Motor neuron (in vitro differentiated cells): ENCODE measurements at regions not wholly inside any gene's neighbourhood (a gene's known extent, or its start where the extent isn't known, plus 50 kb on each side); places are given as distances from the start of the nearest gene placed in this dataset.
A peak's percentile ranks its signal among the peaks of the same experiment; 100 is the strongest.

ENCODE experiments used
- ATAC-seq, 8 experiments: fragments of 200-7000 bp; cut with Tn5 transposase; replicated peaks in 6 of 8; 2 replicates each; pipeline ENCODE4 v1.8.0; 2021; ENCODE audit warnings: mild to moderate bottlenecking in 8 of 8, moderate library complexity in 8 of 8
- H3K27ac ChIP-seq, 2 donors: fragments of 250-450 bp; sonication (Bioruptor Pico); 2 replicates each; pipeline ENCODE4 v1.9.0; 2021; ENCODE audit warnings: antibody characterized with exemption in 2 of 2, mild to moderate bottlenecking in 2 of 2, moderate library complexity in 1 of 2
- H3K4me1 ChIP-seq, 2 donors: fragments of 250-450 bp; sonication (Bioruptor Pico); replicated peaks in 1 of 2; 2 replicates each; pipeline ENCODE4 v1.6.1; 2021; ENCODE audit warnings: antibody characterized with exemption in 2 of 2, mild to moderate bottlenecking in 2 of 2, moderate library complexity in 1 of 2
- H3K4me3 ChIP-seq, 5 donors: fragments of 250-450 bp; sonication (Bioruptor Pico); 2 replicates each; pipeline ENCODE4 v1.9.0; 2021; ENCODE audit warnings: antibody characterized with exemption in 5 of 5, mild to moderate bottlenecking in 5 of 5, moderate library complexity in 4 of 5
- WGBS, 10 experiments: fragments of 450-650 bp; shearing (Covaris generic); methylation state at CpG; one replicate each; pipeline ENCODE4 v1.0.0; 2022; 5-methylcytosine and 5-hydroxymethylcytosine counted together
- in situ Hi-C, 9 experiments: fragments of 400-800 bp; cut with MboI; loops; one replicate each; pipeline ENCODE4 v1.15.0; 2021; ENCODE audit warnings: low sequenced_read_pairs in 9 of 9, low pct_unique_long_range_greater_than_20kb in 2 of 9; ENCODE audit not compliant: unreplicated experiment in 9 of 9

DNA sequence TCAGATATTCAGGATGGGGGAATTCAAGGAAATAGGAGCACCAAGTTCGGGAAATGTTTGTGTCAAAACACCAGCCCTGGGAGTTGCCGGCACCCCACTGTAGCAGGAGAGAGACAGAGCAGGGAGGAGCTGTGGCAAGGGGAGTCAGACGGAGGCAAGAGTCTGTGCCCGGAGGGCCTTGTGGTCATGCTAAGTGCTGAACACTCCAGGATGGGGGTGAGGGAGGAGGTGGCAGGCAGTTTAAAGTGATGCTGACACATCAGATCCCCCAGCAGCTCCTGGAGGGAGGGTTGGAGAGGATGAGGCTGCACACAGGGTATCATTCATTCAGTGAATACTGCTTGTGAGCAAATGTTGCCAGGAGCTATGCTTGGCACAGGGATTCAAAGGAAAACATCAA, 150.3 kb upstream of the ETV3 start:
- Histone ChIP-seq H3K27ac (no peak overlapping the region), H3K4me1 (no peaks in the 10 kb centered on the region), H3K4me3 (no peak overlapping the region)
- peak in 2 of 8 experiments; percentile 29 to 66 for ATAC-seq
- in situ Hi-C loops: no loop called here
- whole genome bisulfite sequencing, 10 experiments: 0 to 83% (median 38%) methylated on average over 1 to 4 of the region's 4 CpGs; no CpG with 5 or more reads in 1 of the 10 experiments

DNA sequence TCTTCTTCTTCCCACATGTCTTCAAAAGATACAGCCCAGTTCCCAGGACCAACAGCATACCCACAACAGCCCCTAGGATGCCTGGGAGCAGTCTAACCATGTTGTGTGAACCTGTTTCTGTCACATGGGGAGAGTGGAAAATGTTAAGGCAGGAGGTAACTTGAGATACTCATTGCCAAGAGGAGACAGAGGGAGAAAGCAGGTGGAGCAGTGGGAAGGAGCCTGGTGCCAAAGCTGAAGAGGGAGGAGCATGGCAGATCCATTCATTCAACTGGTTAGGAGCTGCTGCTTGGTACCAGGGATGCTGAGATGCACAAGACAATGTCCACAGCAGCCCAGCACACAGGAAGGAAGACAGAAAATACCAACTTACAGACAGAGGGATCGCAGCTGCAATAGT, 149.8 kb upstream of the ETV3 start:
- Histone ChIP-seq H3K27ac (no peak overlapping the region), H3K4me1 (no peaks in the 10 kb centered on the region), H3K4me3 (no peak overlapping the region)
- no peak for ATAC-seq
- in situ Hi-C loops: no loop called here
- WGBS, 10 experiments: 0 to 100% (median 86%) methylated on average over 1 of the region's 1 CpG; no CpG with 5 or more reads in 3 of the 10 experiments

DNA sequence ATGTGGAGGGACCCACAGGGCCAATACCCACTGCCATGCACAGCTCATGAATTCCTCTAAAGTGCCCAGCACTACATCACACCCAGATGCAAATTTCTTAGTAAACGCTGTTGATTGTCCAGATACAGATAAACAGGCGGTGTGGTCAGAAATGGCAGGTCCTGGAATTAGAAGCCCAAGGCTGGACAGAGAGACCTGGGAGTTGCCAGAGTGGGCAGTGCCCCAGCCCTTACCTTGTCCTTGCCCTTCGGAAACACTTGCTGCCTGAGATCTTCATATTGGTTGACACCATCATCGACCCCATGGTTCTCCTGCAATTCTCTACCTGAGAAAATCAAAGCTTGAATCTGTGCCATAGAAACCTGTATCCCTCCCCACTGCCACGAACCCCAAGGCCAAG, 149.3 kb upstream of the ETV3 start:
- Histone ChIP-seq H3K4me1 (no peaks in the 10 kb centered on the region), H3K4me3 (no peak overlapping the region), H3K27ac (no peak overlapping the region)
- no peak for ATAC-seq
- in situ Hi-C loops: no loop called here
- WGBS, 10 experiments: 0 to 100% (median 43%) methylated on average over 1 to 5 of the region's 5 CpGs

DNA sequence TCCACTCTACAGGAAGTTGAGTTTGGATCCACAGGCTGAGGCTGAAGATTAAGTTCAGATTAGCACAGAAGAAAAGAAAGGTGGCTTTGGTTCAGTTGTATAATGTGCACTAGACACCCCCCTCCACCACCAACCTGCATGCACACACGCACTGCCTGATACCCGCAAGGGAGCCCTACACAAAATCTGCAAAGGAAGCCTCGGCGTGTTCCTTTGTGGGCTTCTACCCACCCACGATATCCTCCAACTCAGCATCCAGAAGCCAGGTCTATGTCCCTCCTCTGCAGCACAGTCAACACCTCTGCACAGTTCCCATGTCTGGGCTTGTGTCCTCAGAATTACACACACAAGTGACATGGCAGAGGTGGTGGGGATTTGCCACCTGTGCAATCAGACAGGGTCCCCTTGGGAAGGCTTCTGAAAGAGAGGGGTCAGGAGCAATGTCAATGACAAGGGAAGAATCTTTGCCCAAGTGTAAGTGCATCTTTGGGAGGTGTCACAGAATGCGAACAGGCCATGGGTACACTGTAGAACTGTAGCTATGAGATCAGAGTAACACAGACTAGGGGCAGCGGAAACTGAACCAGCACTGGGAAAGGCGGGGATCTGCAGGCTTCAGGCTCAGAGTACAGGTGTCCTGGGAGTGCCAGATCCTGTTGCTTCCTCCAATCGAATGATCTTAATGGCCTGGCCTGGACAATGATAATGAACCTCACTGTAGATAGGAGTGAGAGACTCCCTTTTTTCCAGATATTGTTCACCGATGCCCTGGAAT, 148.6 kb upstream of the ETV3 start:
- no peak for ATAC-seq
- H3K4me3 ChIP-seq: no peak overlapping the region
- in situ Hi-C loops: no loop called here
- no peak overlapping the region for H3K27ac ChIP-seq
- 0 to 98% (median 48%) methylated on average over 1 to 10 of the region's 10 CpGs; no CpG with 5 or more reads in 2 of the 10 experiments for WGBS, 10 experiments
- no peaks in the 10 kb centered on the region for H3K4me1 ChIP-seq

DNA sequence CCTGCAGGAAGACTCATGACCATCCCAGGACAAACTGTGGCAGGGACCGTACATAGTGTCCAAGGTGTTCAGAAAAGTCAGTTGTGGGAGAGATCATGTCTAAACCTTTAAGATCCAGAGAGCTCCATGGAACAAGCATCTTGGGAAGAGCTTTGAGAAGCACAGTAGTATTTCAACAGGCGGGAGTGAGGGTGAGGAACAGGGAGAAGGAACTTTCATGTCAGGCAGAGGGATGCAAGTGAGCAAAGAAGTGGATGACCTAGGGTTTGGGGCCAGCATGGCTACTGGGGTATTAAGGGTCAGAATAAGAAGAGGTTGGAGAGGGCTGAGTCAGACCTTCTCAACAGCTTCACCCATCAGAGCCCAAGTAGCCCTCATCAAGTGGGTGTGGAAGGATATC, 147.9 kb upstream of the ETV3 start:
- WGBS, 10 experiments: 0 to 100% (median 74%) methylated on average over 1 to 2 of the region's 2 CpGs; no CpG with 5 or more reads in 4 of the 10 experiments
- no peak for ATAC-seq
- H3K4me1 ChIP-seq: no peaks in the 10 kb centered on the region
- H3K4me3 ChIP-seq: no peak overlapping the region
- no peak overlapping the region for H3K27ac ChIP-seq
- in situ Hi-C loops: no loop called here

DNA sequence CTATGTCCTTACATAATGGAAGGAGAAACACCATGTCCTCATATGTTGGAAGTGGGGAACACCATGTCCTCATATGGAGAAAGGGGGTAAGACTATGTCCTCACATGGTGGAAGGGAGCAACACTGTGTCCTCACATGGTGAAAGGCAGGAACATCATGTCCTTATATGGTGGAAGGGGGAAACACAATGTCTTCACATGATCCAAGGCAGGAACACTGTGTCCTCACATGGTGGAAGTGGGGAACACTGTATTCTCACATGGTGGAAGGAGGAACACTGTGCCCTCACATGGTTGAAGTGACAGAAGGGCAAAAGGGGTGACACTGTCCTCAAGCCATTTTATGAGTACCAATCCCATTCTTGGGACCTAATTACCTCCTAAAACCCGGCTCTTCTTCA, 146.3 kb upstream of the ETV3 start:
- Histone ChIP-seq H3K27ac (no peak overlapping the region), H3K4me3 (no peak overlapping the region), H3K4me1 (no peaks in the 10 kb centered on the region)
- in situ Hi-C loops: no loop called here
- no peak for ATAC-seq
- WGBS, 10 experiments: 0 to 62% (median 53%) methylated on average over 1 of the region's 1 CpG; no CpG with 5 or more reads in 4 of the 10 experiments

DNA sequence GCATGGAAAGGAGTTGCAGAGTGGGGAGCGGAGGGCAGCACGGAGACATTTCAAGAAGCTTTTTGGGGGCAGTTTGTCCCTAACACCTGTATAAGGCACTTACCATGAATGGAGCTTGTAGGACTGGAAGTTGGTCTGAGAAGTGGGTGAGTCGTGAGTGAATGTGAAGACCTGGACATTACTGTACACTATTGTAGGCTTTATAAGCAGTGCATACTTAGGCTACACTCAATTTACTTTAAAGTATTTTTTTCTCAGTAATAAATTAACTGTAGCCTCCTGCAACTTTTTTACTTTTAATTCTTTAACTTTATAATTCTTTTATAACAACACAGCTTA, 141.6 kb upstream of the ETV3 start:
- Histone ChIP-seq H3K27ac (no peak overlapping the region), H3K4me1 (no peaks in the 10 kb centered on the region), H3K4me3 (no peak overlapping the region)
- 12 to 88% (median 80%) methylated on average over 1 to 3 of the region's 3 CpGs; no CpG with 5 or more reads in 3 of the 10 experiments for WGBS, 10 experiments
- in situ Hi-C loops: no loop called here
- no peak for ATAC-seq

DNA sequence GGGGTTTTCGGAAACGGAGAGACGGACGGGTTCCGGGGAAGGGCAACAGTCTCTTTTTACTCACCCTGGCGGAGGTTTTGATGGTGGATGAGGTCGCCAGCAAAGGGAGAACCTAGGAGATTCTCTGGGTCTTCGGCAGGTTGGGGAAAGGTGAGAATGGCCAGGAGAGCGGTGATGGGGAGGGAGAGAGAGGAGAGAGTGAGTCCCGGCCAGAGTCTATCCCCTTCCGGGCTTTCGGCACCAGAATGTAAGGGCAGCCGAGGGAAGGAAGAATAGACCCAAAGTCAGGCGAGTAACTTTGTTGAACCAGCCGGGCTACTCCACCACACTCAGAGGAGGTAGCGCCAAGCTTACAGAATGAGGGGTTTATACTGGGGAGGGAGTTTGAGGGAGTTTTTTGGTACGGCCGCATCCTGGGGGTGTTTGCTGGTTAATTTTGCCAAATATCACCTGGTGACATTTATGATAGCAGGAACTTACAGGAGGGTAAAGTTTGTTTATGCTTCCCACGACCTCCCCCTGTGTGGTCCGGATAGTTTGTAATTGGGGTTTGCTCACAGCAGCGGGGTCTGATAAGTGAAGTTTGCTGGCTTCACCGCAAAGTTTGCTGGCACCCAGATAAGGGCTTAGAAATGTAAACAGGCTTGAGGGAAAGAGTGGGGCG, 141.1 kb upstream of the ETV3 start:
- Histone ChIP-seq H3K4me3 (no peak overlapping the region), H3K4me1 (no peaks in the 10 kb centered on the region), H3K27ac (no peak overlapping the region)
- WGBS, 10 experiments: 8 to 92% (median 80%) methylated on average over 2 to 21 of the region's 23 CpGs; no CpG with 5 or more reads in 1 of the 10 experiments
- in situ Hi-C loops: no loop called here
- ATAC-seq: no peak

DNA sequence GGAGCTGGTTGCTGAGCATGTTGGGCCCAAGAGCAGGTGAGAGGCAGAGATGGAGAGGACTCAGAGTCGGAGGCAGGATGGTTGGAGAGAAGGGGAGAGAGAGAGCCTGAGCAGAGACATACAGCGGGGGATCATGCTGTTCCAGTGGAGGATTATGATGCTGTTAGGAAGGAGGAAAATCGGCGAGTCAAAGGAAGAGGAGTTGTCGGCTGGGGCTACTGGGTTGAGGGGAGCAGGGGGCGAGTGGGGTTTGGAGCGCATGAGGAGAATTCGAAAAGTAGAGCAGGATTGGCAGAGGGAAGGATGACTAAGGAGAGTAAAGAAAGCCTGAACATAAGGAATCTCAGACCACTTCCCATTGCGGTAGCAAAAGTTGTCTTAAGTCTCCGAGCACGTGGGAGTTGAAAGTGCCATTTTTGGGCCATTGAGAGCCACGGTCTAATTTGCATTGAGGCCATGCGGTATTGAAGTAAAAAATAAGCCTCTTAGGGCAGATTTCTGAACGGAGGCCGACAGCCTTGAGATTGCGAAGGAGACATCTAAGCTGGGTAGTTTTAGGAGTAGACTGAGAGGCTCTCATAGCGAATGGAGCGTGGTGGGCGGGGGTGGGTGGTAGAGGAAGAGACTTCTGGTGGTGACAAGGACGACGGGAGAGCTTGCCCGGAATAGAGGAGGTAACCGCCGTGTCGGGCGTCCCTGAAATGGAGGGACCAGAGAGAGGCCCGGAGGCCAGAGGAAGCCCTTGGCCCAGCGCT, 140.4 kb upstream of the ETV3 start:
- WGBS, 10 experiments: 6 to 94% (median 84%) methylated on average over 2 to 24 of the region's 28 CpGs; no CpG with 5 or more reads in 1 of the 10 experiments
- Histone ChIP-seq H3K4me1 (no peaks in the 10 kb centered on the region), H3K27ac (no peak overlapping the region), H3K4me3 (no peak overlapping the region)
- ATAC-seq: no peak
- in situ Hi-C loops: no loop called here

DNA sequence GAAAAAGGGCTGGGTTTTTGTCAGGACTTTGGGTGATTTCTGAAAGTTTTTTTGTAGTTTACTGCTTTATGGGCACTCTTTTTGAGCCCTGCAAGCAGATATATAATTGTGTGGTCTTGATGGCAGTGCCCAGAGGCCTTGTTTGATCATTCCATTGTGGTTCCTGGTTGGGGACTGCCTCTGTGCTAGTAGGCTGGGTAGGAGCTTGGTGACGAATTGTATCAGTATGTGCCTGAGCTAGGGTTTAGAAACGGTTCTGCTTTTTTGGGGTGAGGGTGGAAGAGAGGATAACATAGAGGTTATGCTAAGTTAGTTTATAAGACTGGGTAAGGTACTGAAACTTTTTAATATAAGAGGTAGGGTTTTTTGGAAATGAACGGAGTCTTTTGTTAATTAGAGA, 139.7 kb upstream of the ETV3 start:
- ATAC-seq: no peak
- no peak overlapping the region for H3K4me3 ChIP-seq
- H3K4me1 ChIP-seq: no peaks in the 10 kb centered on the region
- H3K27ac ChIP-seq: no peak overlapping the region
- in situ Hi-C loops: no loop called here
- WGBS, 10 experiments: 0 to 84% (median 72%) methylated on average over 1 to 3 of the region's 3 CpGs; no CpG with 5 or more reads in 1 of the 10 experiments

DNA sequence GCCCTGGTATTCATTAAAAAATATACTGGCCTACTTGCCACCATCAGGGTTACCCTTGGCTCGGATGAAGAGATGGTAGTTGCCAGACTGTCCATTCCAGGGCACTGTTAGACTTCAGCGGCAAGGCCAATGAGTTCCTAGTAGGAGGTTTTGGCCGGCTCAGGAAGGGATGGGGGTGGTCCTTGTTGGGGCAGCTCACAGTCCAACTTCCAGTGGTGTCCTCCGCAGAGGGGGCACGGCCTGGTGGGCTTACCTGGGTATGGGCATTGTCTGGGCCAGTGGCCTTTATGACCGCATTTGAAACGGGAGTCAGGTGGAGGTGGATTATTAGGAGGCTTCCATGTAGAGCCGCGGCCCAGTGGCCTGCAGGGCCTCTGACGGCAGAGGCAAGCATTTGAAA, 139.1 kb upstream of the ETV3 start:
- H3K27ac ChIP-seq: no peak overlapping the region
- H3K4me1 ChIP-seq: no peaks in the 10 kb centered on the region
- in situ Hi-C loops: no loop called here
- WGBS, 10 experiments: 0 to 100% (median 89%) methylated on average over 2 to 9 of the region's 10 CpGs; no CpG with 5 or more reads in 3 of the 10 experiments
- no peak overlapping the region for H3K4me3 ChIP-seq
- no peak for ATAC-seq

DNA sequence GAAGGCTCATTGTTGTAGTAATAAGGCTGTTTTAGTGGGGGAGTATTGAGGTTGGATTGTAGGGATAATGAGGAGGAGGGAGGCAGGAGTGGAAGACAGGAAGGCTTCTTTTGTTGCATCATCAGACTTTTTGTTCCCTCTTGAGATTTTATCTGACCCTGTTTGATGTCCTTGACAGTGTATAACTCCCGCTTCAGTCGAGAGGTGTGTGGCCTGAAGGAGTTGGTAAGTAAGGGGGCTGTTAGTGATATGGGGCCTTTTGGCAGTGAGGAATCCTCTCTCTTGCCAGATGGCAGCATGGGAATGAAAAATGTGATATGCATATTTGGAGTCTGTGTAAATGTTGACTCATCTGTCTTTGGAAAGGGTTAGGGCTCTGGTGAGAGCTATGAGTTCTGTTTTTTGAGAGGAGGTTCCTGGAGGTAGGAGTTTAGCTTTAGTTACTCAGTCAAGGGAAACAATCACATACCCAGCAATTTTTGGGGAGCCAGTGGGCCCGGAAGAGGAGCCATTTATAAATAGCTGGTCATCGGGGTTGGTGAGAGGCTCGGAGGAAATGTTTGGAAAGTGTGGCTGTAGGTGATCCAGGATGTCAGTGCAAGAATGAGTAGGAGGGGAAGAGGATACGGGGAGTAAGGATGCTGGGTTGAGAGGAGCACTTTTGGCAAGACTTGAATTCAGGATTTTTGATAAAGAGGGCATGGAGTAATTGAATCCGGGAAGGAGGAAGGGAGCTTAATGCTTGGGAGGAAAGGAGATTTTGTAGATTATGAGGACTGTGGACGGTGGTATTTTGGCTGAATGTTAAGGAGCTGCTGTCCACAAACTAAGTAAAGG, 136.7 kb upstream of the ETV3 start:
- no peaks in the 10 kb centered on the region for H3K4me1 ChIP-seq
- in situ Hi-C loops: no loop called here
- ATAC-seq: peak in 3 of 8 experiments; percentile 60 to 69 (median 61)
- H3K27ac ChIP-seq: no peak overlapping the region
- H3K4me3 ChIP-seq: no peak overlapping the region
- WGBS, 10 experiments: 0 to 93% (median 59%) methylated on average over 1 to 8 of the region's 8 CpGs; no CpG with 5 or more reads in 1 of the 10 experiments
